Erythroblast (primary cell): ENCODE measurements at regions not wholly inside any gene's neighbourhood (a gene's known extent, or its start where the extent isn't known, plus 50 kb on each side); places are given as distances from the start of the nearest gene placed in this dataset.
"Not testable (repeated sequence)": the region's sequence is repeated elsewhere in the genome, so short reads cannot be mapped to it uniquely, and the experiment has no call there.

Source experiments
- DNase-seq, 2 experiments: peaks; one replicate each; lab custom pipeline; 2025; lab: John Stamatoyannopoulos, UW
- GATA1 ChIP-seq: IDR thresholded peaks from 2 replicates; pipeline ENCODE4 v1.6.1; 2011; ENCODE audit warnings: low read depth, mild to moderate bottlenecking, control low read depth, low read length, moderate library complexity
- POLR2A ChIP-seq: IDR thresholded peaks from 2 replicates; pipeline ENCODE4 v1.6.1; 2011; ENCODE audit warnings: mild to moderate bottlenecking, low read length

DNA sequence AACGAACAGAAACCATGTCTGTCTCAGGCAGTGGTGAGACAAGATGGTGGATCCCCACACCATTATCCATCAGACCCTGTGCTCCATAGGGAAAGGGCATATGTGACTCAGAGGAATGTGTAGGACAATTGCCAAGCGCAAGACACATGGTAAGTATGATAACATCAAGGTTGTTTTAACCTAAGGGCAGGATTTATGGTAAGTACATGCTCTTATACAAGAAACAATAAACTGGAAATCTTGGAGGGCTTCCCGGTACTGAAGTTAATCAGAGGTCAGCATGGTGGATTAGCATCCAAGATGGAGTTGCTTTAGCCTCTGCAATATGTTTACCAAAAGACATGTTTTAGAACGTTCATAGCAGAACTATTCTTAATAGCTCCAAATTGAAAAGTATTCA is 355.0 kb downstream of the PPP1R2C start:
- DNase-seq = no peak
- TF ChIP-seq POLR2A = no peak
- TF ChIP-seq GATA1 = no peak

DNA sequence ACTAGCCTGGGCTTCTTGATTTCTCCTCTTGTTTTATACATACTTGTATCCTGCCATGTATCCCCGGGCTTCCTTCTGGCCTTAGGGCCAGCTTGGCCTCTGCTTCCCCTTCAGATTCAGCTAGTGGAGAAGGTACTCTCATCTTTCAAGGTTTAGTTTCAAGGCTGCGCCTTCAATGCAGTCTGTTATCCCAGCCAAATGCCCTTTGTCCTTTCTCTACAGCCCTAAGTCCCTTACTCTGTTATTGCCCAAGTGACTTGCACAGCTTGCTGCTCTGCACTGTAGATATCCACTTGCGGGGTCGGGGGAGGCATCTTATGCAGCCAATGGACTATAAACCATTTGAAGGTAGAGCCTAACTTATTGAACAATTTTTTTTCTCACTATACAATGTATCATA is 357.5 kb downstream of the PPP1R2C start:
- DNase-seq = no peak
- TF ChIP-seq GATA1 (no peak), POLR2A (no peak)

DNA sequence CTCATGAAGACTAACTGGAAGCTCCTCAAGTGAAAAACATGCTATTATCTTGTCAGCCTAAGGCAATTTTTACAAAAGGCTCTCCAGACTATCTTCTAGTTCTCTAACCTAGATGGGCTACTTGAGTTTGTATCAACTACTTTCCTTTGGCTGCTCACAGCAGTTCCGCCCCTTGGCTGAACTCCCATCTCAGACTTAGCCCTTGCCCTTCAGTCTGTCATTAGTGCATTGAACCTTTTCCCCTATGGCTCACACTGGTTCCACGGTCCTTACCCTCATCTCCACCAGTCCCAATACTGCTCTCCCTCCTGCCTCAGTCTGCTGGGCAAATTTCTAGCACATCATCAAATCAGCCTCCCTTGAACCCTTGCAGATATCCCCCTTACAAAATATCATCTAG is 362.3 kb downstream of the PPP1R2C start:
- no peak for DNase-seq
- no peak for TF ChIP-seq GATA1
- TF ChIP-seq POLR2A = no peak

DNA sequence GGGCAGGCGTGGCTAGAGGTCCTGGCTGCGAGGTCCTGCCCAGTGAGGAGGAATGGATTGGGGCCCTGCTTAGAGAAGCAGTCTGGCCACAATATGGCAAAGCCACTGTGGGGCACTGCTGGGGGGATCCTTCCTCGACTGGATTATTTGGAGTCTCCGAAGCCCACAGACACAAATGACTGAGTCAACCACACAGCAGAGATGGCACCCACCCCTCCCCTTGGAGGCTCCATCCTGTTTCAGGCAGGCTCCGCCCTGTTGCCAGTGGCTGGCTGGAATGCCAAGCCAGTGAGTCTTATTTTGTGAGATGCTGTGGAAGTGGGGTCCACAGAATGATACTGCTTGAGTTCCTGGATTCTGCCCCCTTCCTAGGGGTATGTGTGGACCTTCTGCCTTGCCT is 363.9 kb downstream of the PPP1R2C start:
- TF ChIP-seq POLR2A (no peak), GATA1 (no peak)
- DNase-seq = no peak

DNA sequence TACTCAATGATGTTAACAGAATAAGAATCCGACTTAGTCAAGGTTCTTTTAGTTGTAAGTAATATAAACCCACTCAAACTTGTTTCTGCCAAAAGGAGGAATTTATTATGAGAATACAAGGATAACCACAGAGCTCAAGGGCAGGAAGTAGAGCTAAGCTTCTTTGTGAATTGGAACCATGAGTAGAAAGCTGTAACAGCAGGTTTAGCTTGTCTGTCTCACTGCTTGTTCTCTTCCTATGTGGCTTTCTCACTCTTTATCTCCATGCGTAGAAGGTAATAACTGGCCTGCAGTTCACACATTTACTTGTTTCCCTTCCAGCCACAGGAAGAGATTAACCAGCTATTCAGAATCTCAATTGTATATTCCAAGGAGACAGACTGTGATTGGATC is 378.3 kb downstream of the PPP1R2C start:
- TF ChIP-seq POLR2A (no peak), GATA1 (no peak)
- DNase-seq = no peak

DNA sequence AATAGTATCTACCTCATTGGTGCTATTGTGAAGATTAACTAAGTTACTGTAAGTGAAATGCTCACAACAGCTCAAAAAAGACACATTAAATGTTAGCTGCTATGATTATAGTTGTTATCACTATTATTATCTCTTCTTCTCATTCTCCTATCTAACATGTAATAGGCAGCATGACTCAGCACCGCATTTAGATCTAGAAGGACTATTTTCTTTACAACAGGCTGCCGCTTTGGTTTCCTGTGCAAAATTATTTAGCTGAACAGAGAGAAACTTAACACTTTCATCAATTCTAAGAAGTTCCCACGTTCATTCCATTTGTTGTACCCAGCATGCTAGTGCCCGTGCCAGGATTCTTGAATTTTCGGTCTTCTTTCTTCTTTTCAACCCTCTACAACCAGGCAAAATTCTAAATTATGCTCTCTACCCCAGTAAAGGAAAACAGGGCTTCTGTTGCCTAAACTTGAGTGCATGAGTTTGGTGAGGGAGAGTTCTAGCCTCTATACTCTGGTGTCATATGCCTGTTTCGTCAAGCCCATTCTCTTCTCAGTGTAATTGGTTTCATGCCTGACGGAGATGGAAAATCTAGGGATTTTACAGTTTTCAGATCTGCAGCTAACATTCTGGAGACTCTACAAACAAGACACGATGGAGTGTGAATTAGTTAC is 378.9 kb downstream of the PPP1R2C start:
- no peak for DNase-seq
- no peak for TF ChIP-seq POLR2A

DNA sequence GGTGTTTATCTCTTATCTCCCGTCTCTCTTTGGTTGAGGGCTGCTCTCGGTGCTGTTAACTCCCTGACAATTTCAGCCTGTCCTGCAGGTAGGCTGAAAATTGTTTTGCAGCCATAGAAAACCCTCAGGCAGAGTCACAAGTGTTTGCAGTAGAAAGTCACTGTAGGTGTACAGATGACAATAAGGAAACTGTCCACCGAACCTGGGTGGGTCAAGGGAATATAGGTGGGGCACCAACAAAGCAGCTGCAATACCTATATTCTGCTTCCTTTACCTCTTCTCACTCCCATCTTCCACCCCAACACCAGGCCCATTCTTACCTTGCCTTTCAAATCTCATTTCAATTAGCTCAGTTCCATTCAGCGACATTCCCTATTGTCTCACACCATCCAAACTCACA is 381.8 kb downstream of the PPP1R2C start:
- DNase-seq = no peak
- no peak for TF ChIP-seq GATA1
- TF ChIP-seq POLR2A = no peak

DNA sequence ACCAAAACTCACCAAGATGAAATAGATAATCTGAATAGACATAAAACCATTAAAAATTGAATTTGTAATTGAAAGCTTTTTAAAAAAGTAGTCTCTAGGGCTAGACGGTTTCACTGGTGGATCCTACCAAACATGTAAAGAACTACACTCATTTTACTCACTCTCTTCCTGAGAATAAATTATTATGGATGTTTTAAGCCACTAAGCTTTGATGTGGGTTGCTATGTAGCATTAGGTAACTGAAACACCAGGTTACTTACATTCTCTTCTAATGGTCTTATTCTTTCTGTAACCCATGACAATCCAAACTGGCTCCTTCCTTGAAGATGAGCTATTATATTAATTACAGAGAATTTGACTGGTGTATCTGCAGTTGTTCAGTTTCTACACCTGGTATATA is 385.1 kb downstream of the PPP1R2C start:
- DNase-seq = no peak
- no peak for TF ChIP-seq POLR2A
- no peak for TF ChIP-seq GATA1

DNA sequence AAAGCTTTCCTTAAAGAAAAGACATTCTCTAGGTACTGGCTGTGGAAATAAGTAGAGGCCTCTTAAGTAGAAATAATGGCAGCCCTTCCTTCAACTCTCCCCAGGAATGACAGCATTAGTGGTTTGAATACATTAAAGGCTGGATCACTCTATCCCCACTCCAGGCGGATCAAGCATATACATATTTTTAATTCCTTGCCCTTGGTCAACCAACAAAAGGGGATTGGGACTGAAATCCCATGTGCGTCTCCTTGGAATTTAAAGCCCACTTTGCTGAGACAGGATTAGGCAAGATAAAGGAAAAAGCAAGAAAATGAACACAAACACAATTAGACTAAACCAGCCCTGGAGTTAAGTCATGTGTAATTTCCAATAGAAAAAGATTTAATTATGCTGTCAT is 391.3 kb downstream of the PPP1R2C start:
- DNase-seq = no peak
- TF ChIP-seq POLR2A = no peak
- TF ChIP-seq GATA1 = no peak

DNA sequence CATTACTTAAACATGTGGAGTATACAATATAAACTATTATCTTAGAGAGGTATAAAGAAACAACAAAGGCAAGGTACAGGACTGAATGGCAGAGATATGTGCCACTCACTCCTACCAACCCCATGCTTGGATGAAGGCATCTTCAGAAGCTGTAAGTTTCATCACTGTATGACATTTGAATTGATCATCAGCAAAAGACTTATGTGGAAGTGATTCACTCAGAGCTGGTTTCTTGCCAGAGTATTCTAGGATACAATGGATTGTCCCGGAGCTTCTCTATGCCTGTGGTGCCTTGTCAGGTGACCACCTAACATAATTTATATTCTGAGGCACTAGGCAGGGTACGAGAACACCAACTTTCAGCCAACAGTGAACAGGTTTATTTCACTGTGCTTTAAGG is 392.2 kb downstream of the PPP1R2C start:
- no peak for DNase-seq
- TF ChIP-seq POLR2A (no peak), GATA1 (no peak)

DNA sequence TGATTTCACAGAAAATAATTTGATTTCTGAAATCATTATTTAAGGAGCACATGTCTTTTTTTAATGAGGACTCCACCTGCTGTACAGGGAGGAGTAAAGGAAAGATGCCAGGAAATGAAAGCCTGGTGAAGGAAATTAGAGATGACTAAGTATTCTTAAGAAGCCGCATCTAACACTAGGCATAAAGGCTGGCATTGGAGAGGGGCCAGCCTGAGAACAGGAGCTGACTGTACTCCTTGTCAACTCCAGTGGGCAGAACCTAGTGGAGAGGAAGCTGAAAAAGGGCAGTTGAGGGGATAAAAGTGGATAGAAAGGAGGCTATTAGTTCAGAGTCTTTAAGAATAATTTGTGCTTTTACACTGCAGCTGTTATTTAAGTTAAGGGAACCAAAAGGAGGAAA is 393.0 kb downstream of the PPP1R2C start:
- no peak for DNase-seq
- TF ChIP-seq GATA1 = no peak
- no peak for TF ChIP-seq POLR2A

DNA sequence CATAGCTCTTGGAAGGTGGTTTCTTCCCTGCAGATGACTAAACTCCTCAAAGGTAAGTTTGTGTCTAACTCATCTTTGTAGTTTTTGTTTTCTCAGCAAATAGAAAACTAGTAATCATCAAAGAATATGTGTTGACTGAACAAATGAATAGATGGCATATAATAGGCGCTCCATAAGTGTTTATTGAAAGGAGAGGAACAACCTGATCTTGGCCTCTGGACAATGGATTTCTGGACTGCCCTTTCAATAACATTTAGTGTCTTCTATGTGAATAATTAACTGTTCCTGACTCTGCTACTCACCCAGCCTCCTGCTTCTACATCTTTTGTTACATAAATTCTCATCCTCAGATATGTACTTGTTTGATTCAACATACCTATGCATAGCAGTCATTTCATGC is 399.1 kb downstream of the PPP1R2C start:
- DNase-seq = no peak
- no peak for TF ChIP-seq GATA1
- no peak for TF ChIP-seq POLR2A

DNA sequence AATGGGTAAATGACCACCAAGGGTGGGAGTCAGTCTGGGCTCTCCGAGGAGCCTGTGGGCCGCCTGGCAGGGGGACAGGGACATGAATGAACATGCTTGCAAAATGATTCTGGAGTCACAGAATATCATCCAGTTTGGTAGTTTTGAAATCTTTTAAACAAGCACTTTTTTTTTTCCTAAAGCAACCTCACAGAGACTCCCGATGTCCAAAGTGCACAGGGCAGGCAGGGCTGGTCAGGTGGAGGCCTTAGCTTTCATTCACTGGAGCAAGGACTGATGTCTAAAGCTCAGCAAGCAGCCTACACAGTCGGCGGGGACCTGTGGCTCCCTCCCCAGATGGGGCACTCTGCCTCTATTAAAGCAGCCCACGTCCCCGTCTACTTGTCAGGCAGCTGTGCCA is 402.9 kb downstream of the PPP1R2C start:
- no peak for DNase-seq
- TF ChIP-seq POLR2A = no peak
- TF ChIP-seq GATA1 = no peak

DNA sequence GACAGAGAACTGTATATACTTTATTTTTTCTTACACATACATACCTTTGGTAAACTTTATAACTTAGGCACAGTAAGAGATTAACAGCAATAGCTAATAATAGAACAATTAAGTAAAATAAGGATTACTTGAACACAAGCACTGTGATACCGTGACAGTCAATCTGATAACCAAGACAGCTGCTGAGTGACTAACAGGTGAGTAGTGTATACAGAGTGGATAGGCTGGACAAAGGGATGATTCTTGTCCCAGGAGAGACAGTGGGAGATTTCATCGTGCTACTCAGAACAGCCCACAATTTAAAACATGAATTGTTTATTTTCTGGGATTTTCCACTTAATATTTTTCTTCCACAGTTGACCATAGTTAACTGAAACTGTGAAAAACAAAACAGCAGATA is 411.8 kb downstream of the PPP1R2C start:
- no peak for DNase-seq
- no peak for TF ChIP-seq GATA1

DNA sequence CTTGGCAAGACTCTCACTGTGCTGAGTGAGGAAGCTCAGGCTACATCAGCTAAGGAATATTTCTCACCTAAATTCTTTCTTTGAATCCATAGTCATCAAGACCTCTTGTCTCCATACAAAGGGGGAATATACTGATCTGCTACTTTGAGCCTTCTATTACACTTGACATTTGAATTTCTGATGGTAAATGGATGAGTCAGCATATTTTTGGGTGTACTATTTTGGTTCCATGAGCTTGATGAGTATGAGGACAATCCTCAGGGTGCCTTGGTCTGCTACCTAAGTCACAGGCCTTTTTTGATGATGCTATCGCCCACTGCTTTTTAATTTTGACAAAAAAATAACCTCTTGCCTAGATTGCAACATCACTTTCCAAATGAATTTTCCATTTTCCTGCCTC is 415.7 kb downstream of the PPP1R2C start:
- DNase-seq = no peak
- TF ChIP-seq GATA1 = no peak
- TF ChIP-seq POLR2A = no peak

DNA sequence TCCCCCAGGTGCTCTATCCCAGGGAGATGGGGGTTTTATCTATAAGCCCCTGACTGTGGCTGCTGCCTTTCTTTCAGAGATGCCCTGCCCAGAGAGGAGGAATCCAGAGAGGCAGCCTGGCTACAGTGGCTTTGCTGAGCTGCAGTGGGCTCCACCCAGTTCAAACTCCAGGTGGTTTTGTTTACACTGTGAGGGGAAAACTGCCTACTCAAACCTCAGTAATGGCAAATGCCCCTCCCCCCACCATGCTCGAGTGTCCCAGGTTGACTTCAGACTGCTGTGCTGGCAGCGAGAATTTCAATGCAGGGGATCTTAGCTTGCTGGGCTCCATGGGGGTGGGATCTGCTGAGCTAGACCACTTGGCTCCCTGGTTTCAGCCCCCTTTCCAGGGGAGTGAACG is 419.6 kb upstream of the CASK start:
- DNase-seq = not testable (repeated sequence)
